Ishikawa (cell line): ENCODE measurements at regions not wholly inside any gene's neighbourhood (a gene's known extent, or its start where the extent isn't known, plus 50 kb on each side); places are given as distances from the start of the nearest gene placed in this dataset.

ENCODE experiments used
- CEBPB ChIP-seq: IDR thresholded peaks from 2 replicates; pipeline ENCODE4 v1.6.1; 2012
- CREB1 ChIP-seq: IDR thresholded peaks from 2 replicates; pipeline ENCODE4 v1.6.1; 2012; ENCODE audit warnings: low read depth
- EGR1 ChIP-seq: IDR thresholded peaks from 2 replicates; pipeline ENCODE4 v1.6.1; 2012
- EP300 ChIP-seq: IDR thresholded peaks from 2 replicates; pipeline ENCODE4 v1.6.1; 2012; ENCODE audit warnings: borderline replicate concordance
- FOXM1 ChIP-seq: IDR thresholded peaks from 2 replicates; pipeline ENCODE4 v1.6.1; 2012; ENCODE audit warnings: low read depth, borderline replicate concordance
- NFIC ChIP-seq: IDR thresholded peaks from 2 replicates; pipeline ENCODE4 v1.6.1; 2012
- RAD21 ChIP-seq: IDR thresholded peaks from 2 replicates; pipeline ENCODE4 v1.6.1; 2012; ENCODE audit warnings: low read depth
- TAF1 ChIP-seq: IDR thresholded peaks from 2 replicates; pipeline ENCODE4 v1.6.1; 2012; ENCODE audit warnings: low read depth, mild to moderate bottlenecking
- TCF12 ChIP-seq: IDR thresholded peaks from 2 replicates; pipeline ENCODE4 v1.6.1; 2012; ENCODE audit warnings: low read depth
- TEAD4 ChIP-seq: IDR thresholded peaks from 2 replicates; pipeline ENCODE4 v1.6.1; 2012
- YY1 ChIP-seq: IDR thresholded peaks from 2 replicates; pipeline ENCODE4 v1.6.1; 2012; ENCODE audit warnings: low read depth
- ZBTB7A ChIP-seq: IDR thresholded peaks from 2 replicates; pipeline ENCODE4 v1.6.1; 2012; ENCODE audit warnings: low read depth
- TF ChIP-seq, protein P1 (sequence below): IDR thresholded peaks from 2 replicates; pipeline ENCODE4 v1.6.1; 2012; ENCODE audit warnings: low read depth, mild to moderate bottlenecking
- TF ChIP-seq, protein P2 (sequence below): IDR thresholded peaks from 2 replicates; pipeline ENCODE4 v1.6.1; 2012
- TF ChIP-seq, protein P3 (sequence below): IDR thresholded peaks from 2 replicates; pipeline ENCODE4 v1.6.1; 2012

DNA sequence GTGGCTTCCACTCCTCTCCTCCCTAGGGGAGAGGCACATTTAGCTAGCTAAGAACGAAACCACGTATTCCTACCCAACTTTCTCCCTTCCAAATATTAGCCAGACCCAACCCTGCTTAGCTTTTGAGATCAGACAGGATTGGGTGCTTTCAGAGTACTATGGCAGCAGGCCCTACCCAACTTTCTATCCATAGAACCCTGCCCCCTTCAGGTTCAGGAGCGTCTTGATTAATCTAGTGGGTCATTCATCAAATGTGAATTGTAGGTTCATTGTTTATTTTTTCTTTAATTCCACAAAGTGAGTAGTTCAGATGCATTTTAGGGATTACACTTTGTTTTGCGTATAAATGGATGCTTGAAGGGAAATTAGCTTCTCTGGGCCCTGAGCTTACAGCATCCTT lies 188.3 kb downstream of the MIB1 start:
- TF ChIP-seq, protein P1, sequence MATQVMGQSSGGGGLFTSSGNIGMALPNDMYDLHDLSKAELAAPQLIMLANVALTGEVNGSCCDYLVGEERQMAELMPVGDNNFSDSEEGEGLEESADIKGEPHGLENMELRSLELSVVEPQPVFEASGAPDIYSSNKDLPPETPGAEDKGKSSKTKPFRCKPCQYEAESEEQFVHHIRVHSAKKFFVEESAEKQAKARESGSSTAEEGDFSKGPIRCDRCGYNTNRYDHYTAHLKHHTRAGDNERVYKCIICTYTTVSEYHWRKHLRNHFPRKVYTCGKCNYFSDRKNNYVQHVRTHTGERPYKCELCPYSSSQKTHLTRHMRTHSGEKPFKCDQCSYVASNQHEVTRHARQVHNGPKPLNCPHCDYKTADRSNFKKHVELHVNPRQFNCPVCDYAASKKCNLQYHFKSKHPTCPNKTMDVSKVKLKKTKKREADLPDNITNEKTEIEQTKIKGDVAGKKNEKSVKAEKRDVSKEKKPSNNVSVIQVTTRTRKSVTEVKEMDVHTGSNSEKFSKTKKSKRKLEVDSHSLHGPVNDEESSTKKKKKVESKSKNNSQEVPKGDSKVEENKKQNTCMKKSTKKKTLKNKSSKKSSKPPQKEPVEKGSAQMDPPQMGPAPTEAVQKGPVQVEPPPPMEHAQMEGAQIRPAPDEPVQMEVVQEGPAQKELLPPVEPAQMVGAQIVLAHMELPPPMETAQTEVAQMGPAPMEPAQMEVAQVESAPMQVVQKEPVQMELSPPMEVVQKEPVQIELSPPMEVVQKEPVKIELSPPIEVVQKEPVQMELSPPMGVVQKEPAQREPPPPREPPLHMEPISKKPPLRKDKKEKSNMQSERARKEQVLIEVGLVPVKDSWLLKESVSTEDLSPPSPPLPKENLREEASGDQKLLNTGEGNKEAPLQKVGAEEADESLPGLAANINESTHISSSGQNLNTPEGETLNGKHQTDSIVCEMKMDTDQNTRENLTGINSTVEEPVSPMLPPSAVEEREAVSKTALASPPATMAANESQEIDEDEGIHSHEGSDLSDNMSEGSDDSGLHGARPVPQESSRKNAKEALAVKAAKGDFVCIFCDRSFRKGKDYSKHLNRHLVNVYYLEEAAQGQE: no peak
- TF ChIP-seq, protein P2, sequence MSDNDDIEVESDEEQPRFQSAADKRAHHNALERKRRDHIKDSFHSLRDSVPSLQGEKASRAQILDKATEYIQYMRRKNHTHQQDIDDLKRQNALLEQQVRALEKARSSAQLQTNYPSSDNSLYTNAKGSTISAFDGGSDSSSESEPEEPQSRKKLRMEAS: no peak
- TF ChIP-seq TEAD4: no peak
- TF ChIP-seq FOXM1: no peak
- TF ChIP-seq YY1: no peak
- no peak for TF ChIP-seq ZBTB7A
- no peak for TF ChIP-seq NFIC
- TF ChIP-seq CEBPB: no peak
- TF ChIP-seq TAF1: no peak
- TF ChIP-seq EP300: no peak
- TF ChIP-seq EGR1: no peak
- TF ChIP-seq RAD21: no peak

DNA sequence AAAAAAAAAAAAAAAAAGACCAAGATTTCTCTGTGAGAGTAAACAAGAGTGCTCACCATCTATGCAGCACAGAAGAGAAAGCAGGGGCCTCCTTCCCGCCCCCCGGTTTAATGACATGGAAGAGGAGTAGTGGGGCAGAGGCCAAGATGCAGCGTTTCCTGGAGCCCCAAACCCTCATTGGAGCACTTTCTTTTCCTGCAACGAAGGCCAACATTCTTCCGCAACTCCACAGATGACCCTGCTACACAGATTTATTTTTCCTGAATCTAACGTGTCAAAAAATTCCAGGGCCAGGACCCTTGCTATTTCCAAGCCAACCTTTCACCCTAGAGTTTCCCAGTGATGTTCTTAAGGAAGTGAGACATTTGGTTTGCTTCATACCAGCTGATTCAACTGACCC lies 189.6 kb downstream of the MIB1 start:
- TF ChIP-seq FOXM1 (no peak), CEBPB (no peak), EGR1 (no peak), CREB1 (no peak), RAD21 (no peak), TCF12 (no peak), TAF1 (no peak), NFIC (no peak), EP300 (no peak), YY1 (no peak)
- TF ChIP-seq, protein P1: no peak
- TF ChIP-seq, protein P2: no peak
- TF ChIP-seq, protein P3, sequence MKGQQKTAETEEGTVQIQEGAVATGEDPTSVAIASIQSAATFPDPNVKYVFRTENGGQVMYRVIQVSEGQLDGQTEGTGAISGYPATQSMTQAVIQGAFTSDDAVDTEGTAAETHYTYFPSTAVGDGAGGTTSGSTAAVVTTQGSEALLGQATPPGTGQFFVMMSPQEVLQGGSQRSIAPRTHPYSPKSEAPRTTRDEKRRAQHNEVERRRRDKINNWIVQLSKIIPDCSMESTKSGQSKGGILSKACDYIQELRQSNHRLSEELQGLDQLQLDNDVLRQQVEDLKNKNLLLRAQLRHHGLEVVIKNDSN: no peak

DNA sequence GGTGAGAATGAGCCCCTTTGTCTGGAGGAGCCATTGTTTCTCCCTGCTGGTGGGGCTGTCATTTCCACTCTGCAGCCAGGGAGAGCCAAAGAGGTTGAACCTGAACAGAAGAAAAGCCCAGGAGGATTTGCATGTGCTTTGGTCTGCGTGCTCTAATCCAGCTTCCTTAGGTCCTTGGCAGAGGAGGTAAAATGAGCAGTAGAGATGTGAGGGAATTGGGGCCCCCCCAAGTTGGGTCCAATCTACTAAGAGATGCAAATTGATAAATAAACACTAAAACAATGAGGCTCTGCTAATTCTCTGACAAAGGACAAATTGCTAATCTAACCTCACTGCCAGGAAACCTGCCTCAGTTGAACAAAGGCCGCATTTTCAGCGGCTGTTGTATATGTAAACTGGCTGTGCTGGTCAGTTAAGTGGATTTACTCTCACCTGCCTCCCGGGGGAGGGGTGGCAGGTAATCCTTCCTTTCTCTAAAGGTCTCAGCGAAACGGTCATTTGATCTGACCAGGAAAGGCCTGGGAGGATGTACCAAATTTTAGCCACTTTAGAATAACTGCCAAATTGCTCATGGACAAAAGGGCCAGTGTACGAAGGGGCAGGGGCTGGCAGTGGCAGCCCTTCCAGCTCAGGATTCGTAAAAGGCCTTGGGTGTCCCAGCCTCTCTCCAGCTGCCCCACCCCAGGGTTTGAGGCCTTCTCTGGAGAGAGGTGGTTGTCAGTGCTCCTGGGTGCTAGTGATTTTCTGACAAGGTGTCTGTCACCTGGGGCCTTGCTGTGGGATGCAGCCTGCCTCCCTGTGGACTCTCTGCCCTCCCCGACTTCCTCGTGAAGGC lies 193.6 kb downstream of the MIB1 start:
- TF ChIP-seq NFIC (no peak), TEAD4 (no peak), TAF1 (no peak), TCF12 (no peak), YY1 (no peak), RAD21 (no peak)
- TF ChIP-seq, protein P2: no peak

DNA sequence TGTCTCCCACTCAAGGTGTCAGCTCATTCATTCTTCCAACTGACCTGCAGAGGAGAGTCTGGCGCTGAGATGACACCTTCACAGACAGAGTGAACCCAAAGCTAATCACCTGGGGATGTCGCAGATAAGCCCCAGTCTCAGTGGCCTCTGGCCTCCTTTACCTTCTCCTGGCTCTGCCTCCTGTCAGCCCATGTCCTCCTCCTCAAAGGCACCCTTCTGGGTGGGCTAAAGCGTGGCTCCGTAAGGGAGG lies 194.1 kb downstream of the MIB1 start:
- TF ChIP-seq CREB1 (no peak), TEAD4 (no peak), NFIC (no peak), CEBPB (no peak), TCF12 (no peak), ZBTB7A (no peak), RAD21 (no peak)

DNA sequence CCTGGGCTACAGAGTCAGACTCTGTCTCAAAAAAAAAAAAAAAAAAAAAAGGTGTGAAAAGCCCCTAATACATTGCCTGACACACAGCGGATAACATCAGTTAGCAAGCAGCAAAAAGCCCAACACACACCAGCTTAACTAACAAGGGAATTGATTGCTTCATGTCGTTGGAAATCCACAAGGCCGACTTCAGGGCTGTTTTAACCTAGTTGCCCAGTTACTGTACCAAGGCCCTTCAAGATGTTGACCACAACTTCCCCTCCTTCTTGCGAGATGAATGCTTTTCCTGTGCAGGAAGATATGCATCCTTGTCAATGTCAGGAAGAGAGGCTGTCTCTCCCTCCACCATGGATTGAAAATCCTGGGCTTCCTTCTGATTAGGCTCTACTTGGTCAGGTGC lies 202.9 kb downstream of the MIB1 start:
- no peak for TF ChIP-seq RAD21

DNA sequence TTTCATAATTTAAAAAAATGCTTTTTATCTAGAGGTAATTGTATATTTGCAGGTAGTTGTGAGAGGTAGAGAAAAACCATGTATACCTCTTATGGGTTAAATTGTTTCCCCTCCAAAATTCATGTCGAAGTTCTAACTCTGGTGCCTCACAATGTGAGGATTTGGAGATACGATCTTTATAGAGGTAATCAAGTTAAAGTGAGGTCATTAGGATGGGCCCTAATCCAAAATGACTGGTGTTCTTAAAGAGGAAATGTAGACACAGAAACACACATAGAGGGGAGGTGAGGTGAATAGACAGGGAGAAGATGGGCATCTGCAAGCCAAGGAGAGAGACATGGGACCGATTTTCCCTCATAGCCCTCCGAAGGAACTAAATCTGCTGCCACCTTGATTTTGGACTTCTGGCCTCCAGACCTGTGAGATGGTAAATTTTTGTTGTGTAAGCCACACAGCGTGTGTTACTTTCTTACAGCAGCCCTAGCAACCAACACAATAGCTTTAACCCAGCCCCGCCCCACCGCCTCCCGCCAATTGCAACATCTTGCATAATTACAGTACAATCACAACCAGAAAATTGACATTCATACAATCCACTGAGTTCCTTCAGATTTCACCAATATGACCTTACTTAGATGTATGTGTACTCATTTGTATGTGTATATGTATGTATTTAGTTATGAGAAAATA lies 208.9 kb downstream of the MIB1 start:
- peak; percentile 42; the same call in 1 of the 2 replicates for TF ChIP-seq CEBPB
- TF ChIP-seq, protein P2: no peak
